ENCODE measurements at regions not wholly inside any gene's neighbourhood (a gene's known extent, or its start where the extent isn't known, plus 50 kb on each side); places are given as distances from the start of the nearest gene placed in this dataset.

GRCh38 chr6:140192018-140192417 lies 817.6 kb upstream of the CITED2 start:
- TF ChIP-seq POLR2A (IDR thresholded peaks at IDR 0.05) (no peak), POLR2AphosphoS5 (IDR thresholded peaks at IDR 0.05) (no peak), CTCF (IDR thresholded peaks at IDR 0.05) (no peak)
